IMR-90 (cell line): ENCODE measurements at regions not wholly inside any gene's neighbourhood (a gene's known extent, or its start where the extent isn't known, plus 50 kb on each side); places are given as distances from the start of the nearest gene placed in this dataset.

ENCODE experiments used
- ATAC-seq: fragments of 200-7000 bp; cut with Tn5 transposase; 2 replicates; pipeline ENCODE4 v1.9.1; 2020; ENCODE audit warnings: low read depth, mild to moderate bottlenecking, moderate library complexity
- BruUV-seq: library from RNA; stranded (reverse); fragments of 400-500 nt; replicated peaks from 2 replicates; lab custom pipeline; 2021; lab: Mats Ljungman, UMichigan
- CTCF ChIA-PET: fragments of 300-600 bp; formaldehyde crosslinking; extraction: SDS; loops from one replicate; lab custom pipeline; 2021; ENCODE audit warnings: antibody characterized with exemption; lab: Yijun Ruan, JAX
- POLR2A ChIA-PET: fragments of 300-600 bp; sonication (Branson Sonifier 250); formaldehyde crosslinking; loops from one replicate; lab custom pipeline; 2022; ENCODE audit warnings: antibody characterized with exemption; ENCODE audit not compliant: unreplicated experiment; lab: Charles Lee
- DNase-seq: peaks from one replicate; pipeline ENCODE4 v3.0.0; 2013
- H2AFZ ChIP-seq: replicated peaks from 2 replicates; pipeline ENCODE3; 2013; ENCODE audit warnings: low read length, mild to moderate bottlenecking; ENCODE audit not compliant: poor library complexity
- H2AK5ac ChIP-seq: 2 replicates; pipeline ENCODE4 v1.6.1; 2013; ENCODE audit warnings: low read depth, low read length, inconsistent platforms
- H2AK9ac ChIP-seq: replicated peaks from 2 replicates; pipeline ENCODE3; 2013; ENCODE audit warnings: mild to moderate bottlenecking, low read depth, low read length, moderate library complexity; ENCODE audit not compliant: poor library complexity
- H2BK120ac ChIP-seq: 2 replicates; pipeline ENCODE4 v1.6.1; 2013; ENCODE audit warnings: low read depth, low read length, inconsistent platforms
- H2BK15ac ChIP-seq: 3 replicates; pipeline ENCODE4 v1.6.1; 2013; ENCODE audit warnings: low read depth, low read length, inconsistent platforms
- H2BK20ac ChIP-seq: 2 replicates; pipeline ENCODE4 v1.6.1; 2013; ENCODE audit warnings: low read depth, mild to moderate bottlenecking, inconsistent platforms, low read length, moderate library complexity
- H2BK5ac ChIP-seq: 2 replicates; pipeline ENCODE4 v1.6.1; 2013; ENCODE audit warnings: mild to moderate bottlenecking, low read depth, low read length, inconsistent platforms; ENCODE audit not compliant: poor library complexity, severe bottlenecking
- H3K14ac ChIP-seq: replicated peaks from 2 replicates; pipeline ENCODE4 v1.6.1; 2013; ENCODE audit warnings: low read depth, low read length, inconsistent platforms
- H3K18ac ChIP-seq: 2 replicates; pipeline ENCODE4 v1.6.1; 2013; ENCODE audit warnings: low read depth, low read length, control low read depth
- H3K23ac ChIP-seq: 2 replicates; pipeline ENCODE4 v1.6.1; 2013; ENCODE audit warnings: low read depth, low read length, inconsistent platforms
- H3K27ac ChIP-seq: 2 replicates; pipeline ENCODE4 v1.5.1; 2013; ENCODE audit warnings: mild to moderate bottlenecking, control low read depth, low read length; ENCODE audit not compliant: insufficient read depth
- H3K27me3 ChIP-seq: 2 replicates; pipeline ENCODE4 v1.6.1; 2013; ENCODE audit warnings: low read length; ENCODE audit not compliant: control insufficient read depth, insufficient read depth
- H3K36me3 ChIP-seq: 2 replicates; pipeline ENCODE4 v1.6.1; 2013; ENCODE audit warnings: low read length, mixed read lengths; ENCODE audit not compliant: control insufficient read depth, insufficient read depth
- H3K4ac ChIP-seq: 2 replicates; pipeline ENCODE4 v1.6.1; 2013; ENCODE audit warnings: low read depth, low read length, inconsistent platforms
- H3K4me1 ChIP-seq: 2 replicates; pipeline ENCODE4 v1.6.1; 2013; ENCODE audit warnings: low read length, mixed read lengths; ENCODE audit not compliant: control insufficient read depth, insufficient read depth
- H3K4me2 ChIP-seq: 2 replicates; pipeline ENCODE4 v1.6.1; 2013; ENCODE audit warnings: low read depth, mild to moderate bottlenecking, control low read depth, low read length, moderate library complexity
- H3K4me3 ChIP-seq: 2 replicates; pipeline ENCODE4 v1.5.1; 2013; ENCODE audit warnings: low read depth, mild to moderate bottlenecking, control low read depth, low read length, moderate library complexity; ENCODE audit not compliant: insufficient read depth
- H3K56ac ChIP-seq: 2 replicates; pipeline ENCODE4 v1.6.1; 2013; ENCODE audit warnings: low read length, inconsistent platforms; ENCODE audit not compliant: insufficient read depth; ENCODE audit errors: extremely low read depth
- H3K79me1 ChIP-seq, 2 experiments: 2 replicates each; pipeline ENCODE4 v1.6.1; 2013; ENCODE audit warnings: low read length in 2 of 2, inconsistent platforms in 1 of 2, low read depth in 1 of 2
- H3K9ac ChIP-seq: 2 replicates; pipeline ENCODE4 v1.6.1; 2013; ENCODE audit warnings: low read depth, low read length, control low read depth
- H3K9me1 ChIP-seq: 2 replicates; pipeline ENCODE4 v1.6.1; 2013; ENCODE audit warnings: low read length, inconsistent platforms; ENCODE audit not compliant: insufficient read depth
- H3K9me3 ChIP-seq: 2 replicates; pipeline ENCODE4 v1.6.1; 2013; ENCODE audit warnings: low read length; ENCODE audit not compliant: control insufficient read depth, insufficient read depth
- H4K20me1 ChIP-seq: 2 replicates; pipeline ENCODE4 v1.6.1; 2013; ENCODE audit warnings: low read length, inconsistent platforms; ENCODE audit not compliant: insufficient read depth
- H4K5ac ChIP-seq: 2 replicates; pipeline ENCODE4 v1.6.1; 2013; ENCODE audit warnings: mild to moderate bottlenecking, low read depth, low read length, control low read depth
- H4K8ac ChIP-seq, 2 experiments: 2 replicates each; pipeline ENCODE4 v1.6.1; 2013; ENCODE audit warnings: low read depth in 2 of 2, low read length in 2 of 2, control low read depth in 1 of 2, inconsistent platforms in 1 of 2
- H4K91ac ChIP-seq: 2 replicates; pipeline ENCODE4 v1.6.1; 2013; ENCODE audit warnings: low read depth, low read length, inconsistent platforms; ENCODE audit not compliant: insufficient read depth
- BHLHE40 ChIP-seq: fragments of 150-350 bp; IDR thresholded peaks from 2 replicates; pipeline ENCODE4 v1.6.1; 2016; ENCODE audit warnings: mild to moderate bottlenecking, low read depth, low read length
- CEBPB ChIP-seq: IDR thresholded peaks from 2 replicates; pipeline ENCODE4 v1.6.1; 2012; ENCODE audit warnings: low read depth, low read length, improper control_type of control experiment
- CHD1 ChIP-seq: IDR thresholded peaks from 2 replicates; pipeline ENCODE4 v1.6.1; 2012; ENCODE audit warnings: low read depth, low read length, improper control_type of control experiment
- CTCF ChIP-seq: conservative IDR thresholded peaks from 2 replicates; pipeline ENCODE4 v1.5.1; 2012; ENCODE audit warnings: mild to moderate bottlenecking, low read depth, low read length, improper control_type of control experiment
- ELK1 ChIP-seq: fragments of 150-350 bp; IDR thresholded peaks from 2 replicates; pipeline ENCODE4 v1.6.1; 2016; ENCODE audit warnings: low read depth, mild to moderate bottlenecking, low read length, moderate library complexity, borderline replicate concordance
- FOS ChIP-seq: fragments of 150-350 bp; IDR thresholded peaks from 2 replicates; pipeline ENCODE4 v1.6.1; 2016; ENCODE audit warnings: low read depth, low read length
- MAFK ChIP-seq: IDR thresholded peaks from 2 replicates; pipeline ENCODE4 v1.6.1; 2012; ENCODE audit warnings: low read depth, low read length, improper control_type of control experiment
- MAZ ChIP-seq: IDR thresholded peaks from 2 replicates; pipeline ENCODE4 v1.6.1; 2012; ENCODE audit warnings: low read depth, mild to moderate bottlenecking, low read length, improper control_type of control experiment, moderate library complexity, borderline replicate concordance
- MXI1 ChIP-seq: IDR thresholded peaks from 2 replicates; pipeline ENCODE4 v1.6.1; 2012; ENCODE audit warnings: low read depth, mild to moderate bottlenecking, low read length, moderate library complexity, borderline replicate concordance
- NFE2L2 ChIP-seq: fragments of 150-350 bp; IDR thresholded peaks from 2 replicates; pipeline ENCODE4 v1.6.1; 2016; ENCODE audit warnings: low read depth, mild to moderate bottlenecking, low read length
- POLR2A ChIP-seq: IDR thresholded peaks from 2 replicates; pipeline ENCODE4 v1.6.1; 2012; ENCODE audit warnings: mild to moderate bottlenecking, low read depth, low read length
- RAD21 ChIP-seq: IDR thresholded peaks from 2 replicates; pipeline ENCODE4 v1.6.1; 2012; ENCODE audit warnings: low read length, improper control_type of control experiment
- RCOR1 ChIP-seq: IDR thresholded peaks from 2 replicates; pipeline ENCODE4 v1.6.1; 2012; ENCODE audit warnings: mild to moderate bottlenecking, low read length, improper control_type of control experiment; ENCODE audit not compliant: insufficient replicate concordance
- RFX5 ChIP-seq: IDR thresholded peaks from 2 replicates; pipeline ENCODE4 v1.8.0; 2012; ENCODE audit warnings: low read depth, mild to moderate bottlenecking, low read length, moderate library complexity
- SMC3 ChIP-seq: fragments of 150-350 bp; IDR thresholded peaks from 2 replicates; pipeline ENCODE4 v1.6.1; 2016; ENCODE audit warnings: low read depth, mild to moderate bottlenecking, antibody characterized with exemption, low read length, moderate library complexity
- USF2 ChIP-seq: fragments of 150-350 bp; IDR thresholded peaks from 2 replicates; pipeline ENCODE4 v1.6.1; 2017; ENCODE audit warnings: mild to moderate bottlenecking, antibody characterized with exemption, low read length, low read depth
- WGBS, 2 experiments: methylation state at CpG; one replicate each; pipeline versions ENCODE4 v1.1.5 to v1.1.7; 2013; ENCODE audit warnings: missing lambda C conversion rate in 2 of 2; ENCODE audit not compliant: insufficient read length in 1 of 2; ENCODE audit errors: extremely low coverage in 2 of 2; 5-methylcytosine and 5-hydroxymethylcytosine counted together
- dilution Hi-C: fragments of 300-500 bp; cut with HindIII; formaldehyde crosslinking; loops from one replicate; pipeline ENCODE4 v1.14.3; 2018; ENCODE audit warnings: low sequenced_read_pairs; ENCODE audit not compliant: unreplicated experiment
- in situ Hi-C: fragments of 300-500 bp; cut with MboI; formaldehyde crosslinking; loops from 3 replicates; pipeline ENCODE4 v1.14.3; 2019; ENCODE audit warnings: low sequenced_read_pairs, inconsistent platforms, mixed read lengths
- intact Hi-C: fragments of 100-400 bp; cut with micrococcal nuclease; formaldehyde crosslinking; loops from 2 replicates; pipeline ENCODE4 v1.10.0; 2022

- H2BK15ac ChIP-seq = no peak overlapping the region
- TF ChIP-seq CHD1 (no peak), MAFK (no peak), ELK1 (no peak), CTCF (no peak), BHLHE40 (no peak), RFX5 (no peak), SMC3 (no peak), RAD21 (no peak), NFE2L2 (no peak), FOS (no peak), MAZ (no peak), RCOR1 (no peak), MXI1 (no peak), CEBPB (no peak), USF2 (no peak), POLR2A (no peak)
- H3K36me3 ChIP-seq = no peaks in the 10 kb centered on the region
- no peak overlapping the region for H2BK5ac ChIP-seq
- WGBS, 2 experiments = no CpG with 5 or more reads among the region's 3 CpGs
- no peak overlapping the region for H3K18ac ChIP-seq
- peaks cover 5% of the 10 kb centered on the region for H3K27me3 ChIP-seq
- H3K79me1 ChIP-seq = no peaks in the 10 kb centered on the region
- no peak overlapping the region for H4K91ac ChIP-seq
- CTCF ChIA-PET = no interaction called here
- no peaks in the 10 kb centered on the region for H3K9me1 ChIP-seq
- no peaks in the 10 kb centered on the region for H4K20me1 ChIP-seq
- H4K5ac ChIP-seq = no peak overlapping the region
- no peak overlapping the region for H2AK9ac ChIP-seq
- H3K14ac ChIP-seq = no peak overlapping the region
- no peak overlapping the region for H4K8ac ChIP-seq
- H2BK120ac ChIP-seq = no peak overlapping the region
- no peak for ATAC-seq
- BruUV-seq = no TSS peak
- peaks cover 8% of the 10 kb centered on the region for H3K9me3 ChIP-seq
- H3K4me3 ChIP-seq = no peak overlapping the region
- POLR2A ChIA-PET = no interaction called here
- H3K4me1 ChIP-seq = no peaks in the 10 kb centered on the region
- H3K4ac ChIP-seq = no peak overlapping the region
- no peak overlapping the region for H3K9ac ChIP-seq
- in situ Hi-C loops (no loop called here), intact Hi-C loops (no loop called here), dilution Hi-C loops (no loop called here)
- H2AFZ ChIP-seq = no peak overlapping the region
- H3K23ac ChIP-seq = no peak overlapping the region
- no peak for DNase-seq
- H3K56ac ChIP-seq = no peak overlapping the region
- no peak overlapping the region for H3K4me2 ChIP-seq
- no peak overlapping the region for H2BK20ac ChIP-seq
- H2AK5ac ChIP-seq = no peak overlapping the region
- no peak overlapping the region for H3K27ac ChIP-seq
These were observed 91.7 kb upstream of the SPTBN1 start for GRCh38 chr2:54364409-54364808.
